ENCODE measurements at regions not wholly inside any gene's neighbourhood (a gene's known extent, or its start where the extent isn't known, plus 50 kb on each side); places are given as distances from the start of the nearest gene placed in this dataset.

DNA sequence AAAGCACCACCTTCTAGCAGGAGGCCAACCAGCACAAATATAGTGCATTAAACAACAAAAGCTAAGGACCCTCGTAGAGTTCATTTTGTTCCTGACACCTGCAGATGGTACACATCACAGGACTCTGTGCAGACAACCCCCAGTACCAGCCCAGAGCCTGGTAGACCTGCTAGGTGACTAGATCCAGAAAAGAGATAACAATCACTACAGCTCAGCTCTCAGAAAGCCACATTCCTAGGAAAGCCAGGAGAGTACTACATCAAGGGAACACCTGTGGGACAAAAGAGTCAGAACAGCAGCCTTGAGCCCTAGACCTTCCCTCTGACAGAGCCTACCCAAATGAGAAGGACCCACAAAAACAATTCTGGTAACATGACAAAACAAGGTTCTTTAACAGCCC, 344.7 kb upstream of the PTBP2 start:
- intact Hi-C loops (cut with DNase I): no loop called here
- TF ChIP-seq POLR2A (IDR thresholded peaks at IDR 0.05): no peak
- TF ChIP-seq POLR2AphosphoS5 (IDR thresholded peaks at IDR 0.05): no peak
- no peaks in the 10 kb centered on the region for H3K27me3 ChIP-seq
- no peaks in the 10 kb centered on the region for H3K9me3 ChIP-seq
- H3K4me3 ChIP-seq: no peak overlapping the region
- DNase-seq: no peak
- no peaks in the 10 kb centered on the region for H3K4me1 ChIP-seq
- no peak overlapping the region for H3K27ac ChIP-seq
- WGBS, 2 donors: 30 to 58% methylated on average over 1 of the region's 1 CpG
- no peaks in the 10 kb centered on the region for H3K36me3 ChIP-seq

DNA sequence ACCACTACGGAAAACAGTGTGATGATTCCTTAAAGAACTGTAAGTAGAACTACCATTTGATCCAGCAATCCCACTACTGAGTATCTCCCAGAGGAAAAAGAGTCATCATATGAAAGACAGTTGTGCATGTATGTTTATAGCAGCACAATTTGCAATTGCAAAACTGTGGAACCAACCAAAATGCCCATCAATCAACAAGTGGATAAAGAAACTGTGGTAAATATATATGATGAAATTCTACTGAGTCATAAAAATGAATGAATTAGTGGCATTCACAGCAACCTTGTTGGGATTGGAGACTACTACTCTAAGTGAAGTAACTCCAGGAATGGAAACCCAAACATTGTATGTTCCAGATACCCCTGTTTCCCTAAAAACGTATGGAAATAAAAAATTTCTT, 337.0 kb upstream of the PTBP2 start:
- Histone ChIP-seq H3K36me3 (no peaks in the 10 kb centered on the region), H3K9me3 (peaks cover 0 to 4% (median 1%) of the 10 kb centered on the region in 4 donors), H3K27ac (no peak overlapping the region), H3K4me3 (no peak overlapping the region), H3K27me3 (no peaks in the 10 kb centered on the region), H3K4me1 (no peaks in the 10 kb centered on the region)
- intact Hi-C loops (cut with DNase I): no loop called here
- TF ChIP-seq POLR2A (IDR thresholded peaks at IDR 0.05): no peak
- DNase-seq: no peak
- 64 to 81% methylated on average over 2 of the region's 2 CpGs for WGBS, 2 donors

DNA sequence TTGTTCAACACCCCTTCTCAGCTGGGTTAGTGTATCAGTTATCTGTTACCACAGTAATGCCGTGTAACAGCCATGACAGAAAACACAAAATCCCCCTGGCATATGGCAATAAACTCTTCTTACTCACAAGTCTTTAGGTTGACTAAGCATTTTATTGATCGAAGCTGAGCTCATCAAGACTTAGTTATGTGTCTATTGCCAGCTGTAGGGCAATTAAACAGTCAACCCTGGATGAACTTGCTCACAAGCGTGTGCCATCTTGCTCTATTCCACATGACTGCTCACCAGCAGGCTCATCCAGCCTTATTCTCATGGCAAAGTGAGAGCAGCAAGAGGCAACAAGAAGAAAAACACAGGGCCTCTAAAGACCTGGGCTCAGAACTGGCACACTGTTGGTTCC, 333.8 kb upstream of the PTBP2 start:
- no peak for DNase-seq
- no peak overlapping the region for H3K4me3 ChIP-seq
- no peaks in the 10 kb centered on the region for H3K4me1 ChIP-seq
- no peak overlapping the region for H3K27ac ChIP-seq
- TF ChIP-seq, protein P1, sequence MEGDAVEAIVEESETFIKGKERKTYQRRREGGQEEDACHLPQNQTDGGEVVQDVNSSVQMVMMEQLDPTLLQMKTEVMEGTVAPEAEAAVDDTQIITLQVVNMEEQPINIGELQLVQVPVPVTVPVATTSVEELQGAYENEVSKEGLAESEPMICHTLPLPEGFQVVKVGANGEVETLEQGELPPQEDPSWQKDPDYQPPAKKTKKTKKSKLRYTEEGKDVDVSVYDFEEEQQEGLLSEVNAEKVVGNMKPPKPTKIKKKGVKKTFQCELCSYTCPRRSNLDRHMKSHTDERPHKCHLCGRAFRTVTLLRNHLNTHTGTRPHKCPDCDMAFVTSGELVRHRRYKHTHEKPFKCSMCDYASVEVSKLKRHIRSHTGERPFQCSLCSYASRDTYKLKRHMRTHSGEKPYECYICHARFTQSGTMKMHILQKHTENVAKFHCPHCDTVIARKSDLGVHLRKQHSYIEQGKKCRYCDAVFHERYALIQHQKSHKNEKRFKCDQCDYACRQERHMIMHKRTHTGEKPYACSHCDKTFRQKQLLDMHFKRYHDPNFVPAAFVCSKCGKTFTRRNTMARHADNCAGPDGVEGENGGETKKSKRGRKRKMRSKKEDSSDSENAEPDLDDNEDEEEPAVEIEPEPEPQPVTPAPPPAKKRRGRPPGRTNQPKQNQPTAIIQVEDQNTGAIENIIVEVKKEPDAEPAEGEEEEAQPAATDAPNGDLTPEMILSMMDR (IDR thresholded peaks at IDR 0.05): no peak
- TF ChIP-seq POLR2AphosphoS5 (IDR thresholded peaks at IDR 0.05): no peak
- H3K27me3 ChIP-seq: no peaks in the 10 kb centered on the region
- intact Hi-C loops (cut with DNase I): no loop called here
- no peaks in the 10 kb centered on the region for H3K36me3 ChIP-seq
- H3K9me3 ChIP-seq: peaks cover 0 to 2% (median 0%) of the 10 kb centered on the region in 4 donors
- 83% methylated on average over 3 of the region's 3 CpGs for WGBS, 2 donors

DNA sequence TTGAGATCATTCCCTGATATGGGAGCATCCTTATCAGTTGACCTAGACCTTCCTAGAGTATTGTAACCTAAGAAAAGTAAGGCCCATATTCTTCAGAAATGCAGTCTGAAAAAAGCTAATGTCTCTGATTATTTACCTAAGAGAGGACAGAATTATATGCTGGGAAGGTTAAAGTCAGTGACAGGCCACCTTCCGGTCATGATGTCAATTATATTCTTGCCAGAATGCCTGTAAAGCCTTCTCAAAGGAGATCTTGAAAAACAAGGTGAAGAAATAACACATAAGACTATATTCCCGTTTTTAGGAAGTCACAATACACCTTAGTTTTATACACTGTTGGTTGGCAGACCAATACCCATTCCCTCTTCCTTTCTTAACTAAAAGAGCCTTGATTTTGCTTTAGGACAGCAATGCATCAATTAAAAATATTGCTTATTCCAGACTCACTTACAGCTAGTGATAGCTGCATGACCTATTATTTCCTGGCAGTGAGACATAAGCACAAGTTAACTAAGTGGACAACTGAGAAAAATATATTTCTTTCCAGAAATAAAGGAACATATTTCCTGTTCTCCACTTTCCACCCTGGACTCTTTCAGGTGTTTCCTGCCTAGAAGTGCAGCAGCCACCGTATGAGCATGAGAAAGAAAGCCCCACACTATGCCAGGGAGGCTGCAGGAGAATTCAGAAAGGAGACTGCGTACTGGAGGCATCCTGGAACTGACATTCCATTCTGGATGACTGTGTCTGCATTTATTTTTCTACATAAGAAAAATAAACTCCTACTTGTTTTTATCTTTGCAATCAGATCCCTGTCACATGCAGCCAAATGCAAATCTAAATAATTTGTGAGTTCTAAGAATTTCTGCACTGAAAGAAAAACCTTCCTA, 332.9 kb upstream of the PTBP2 start:
- no peak for DNase-seq
- Histone ChIP-seq H3K4me3 (no peak overlapping the region), H3K36me3 (no peaks in the 10 kb centered on the region), H3K27ac (no peak overlapping the region), H3K9me3 (no peaks in the 10 kb centered on the region), H3K4me1 (no peaks in the 10 kb centered on the region), H3K27me3 (no peaks in the 10 kb centered on the region)
- WGBS, 2 donors: 57 to 67% methylated on average over 4 of the region's 4 CpGs
- intact Hi-C loops (cut with DNase I): no loop called here
- TF ChIP-seq EP300 (IDR thresholded peaks at IDR 0.05): no peak
- TF ChIP-seq, protein P1 (IDR thresholded peaks at IDR 0.05): no peak
- TF ChIP-seq POLR2A (IDR thresholded peaks at IDR 0.05): no peak

DNA sequence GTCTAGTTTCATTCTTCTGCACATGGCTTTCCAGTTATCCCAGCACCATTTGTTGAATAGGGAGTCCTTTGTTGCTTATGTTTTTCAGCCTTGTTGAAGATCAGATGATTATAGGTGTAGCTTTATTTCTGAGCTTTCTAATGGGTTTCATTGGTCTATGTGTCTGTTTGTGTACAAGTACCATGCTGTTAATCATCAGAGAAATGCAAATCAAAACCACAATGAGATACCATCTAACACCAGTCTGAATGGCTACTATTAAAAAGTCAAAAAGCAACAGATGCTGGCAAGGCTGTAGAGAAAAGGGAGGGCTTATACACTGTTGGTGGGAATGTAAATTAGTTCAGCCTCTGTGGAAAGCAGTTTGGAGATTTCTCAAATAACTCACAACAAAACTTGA, 321.5 kb upstream of the PTBP2 start:
- Histone ChIP-seq H3K9me3 (no peaks in the 10 kb centered on the region), H3K4me3 (no peak overlapping the region), H3K36me3 (no peaks in the 10 kb centered on the region), H3K4me1 (peaks cover 0 to 3% (median 0%) of the 10 kb centered on the region in 4 donors), H3K27ac (no peak overlapping the region), H3K27me3 (no peaks in the 10 kb centered on the region)
- no peak for DNase-seq
- TF ChIP-seq POLR2AphosphoS5 (IDR thresholded peaks at IDR 0.05) (no peak), POLR2A (IDR thresholded peaks at IDR 0.05) (no peak), EP300 (IDR thresholded peaks at IDR 0.05) (no peak)
- TF ChIP-seq, protein P1 (IDR thresholded peaks at IDR 0.05): no peak
- intact Hi-C loops (cut with DNase I): no loop called here

DNA sequence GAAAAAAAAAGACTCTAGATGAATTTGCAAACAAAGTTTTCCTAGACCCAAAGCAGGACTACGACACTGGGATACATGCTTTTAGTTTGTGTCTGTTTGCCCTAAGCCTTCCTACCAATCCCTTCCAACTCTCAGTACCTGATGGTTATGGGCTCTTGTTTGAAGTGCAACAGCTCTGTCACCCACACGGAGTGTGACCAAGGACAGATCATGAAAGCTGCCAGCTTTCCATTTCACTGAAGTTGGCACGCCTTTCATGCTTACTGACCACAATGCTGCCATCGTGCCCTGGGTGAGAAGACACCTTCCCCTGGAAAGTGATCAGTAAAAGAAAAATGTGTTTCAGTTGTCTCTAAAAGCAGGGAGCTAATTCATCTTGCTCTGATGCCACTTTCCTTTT, 312.5 kb upstream of the PTBP2 start:
- Histone ChIP-seq H3K9me3 (no peaks in the 10 kb centered on the region), H3K36me3 (no peaks in the 10 kb centered on the region), H3K27ac (no peak overlapping the region), H3K27me3 (no peaks in the 10 kb centered on the region), H3K4me1 (peaks cover 0 to 7% (median 0%) of the 10 kb centered on the region in 4 donors), H3K4me3 (no peak overlapping the region)
- no peak for DNase-seq
- TF ChIP-seq POLR2AphosphoS5 (IDR thresholded peaks at IDR 0.05) (no peak), POLR2A (IDR thresholded peaks at IDR 0.05) (no peak), EP300 (IDR thresholded peaks at IDR 0.05) (no peak)
- TF ChIP-seq, protein P1 (IDR thresholded peaks at IDR 0.05): no peak
- 73 to 81% methylated on average over 4 of the region's 4 CpGs for WGBS, 2 donors
- intact Hi-C loops (cut with DNase I): no loop called here

Measured in sigmoid colon (tissue), 6 donors.